ENCODE measurements at regions not wholly inside any gene's neighbourhood (a gene's known extent, or its start where the extent isn't known, plus 50 kb on each side); places are given as distances from the start of the nearest gene placed in this dataset.

DNA sequence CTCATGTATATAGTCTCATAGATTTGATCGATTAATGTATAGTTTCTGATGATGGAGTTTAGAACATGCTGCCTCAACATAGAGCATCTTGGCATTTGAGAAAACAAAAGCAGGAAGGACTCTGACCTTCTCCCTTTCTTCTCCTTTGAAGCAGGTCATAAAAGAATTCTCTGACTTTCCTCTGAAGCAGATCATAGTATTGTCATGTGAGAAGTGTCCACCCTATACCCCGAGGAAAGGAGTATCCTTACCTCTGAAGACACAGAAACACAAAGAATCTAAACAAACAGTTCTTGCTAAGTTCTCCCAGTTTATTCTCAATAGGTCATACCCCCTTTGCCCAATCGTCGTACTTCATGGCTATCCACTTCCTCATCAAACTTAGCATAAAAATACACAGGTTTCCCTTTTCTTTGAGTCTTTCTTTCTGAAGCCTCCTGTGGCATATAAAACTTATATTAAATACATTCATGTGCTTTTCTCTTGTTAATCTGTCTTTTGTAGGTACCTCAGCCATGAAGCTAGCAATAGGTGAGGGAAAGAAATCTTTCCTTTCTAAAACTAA is 194.9 kb downstream of the REEP3 start:
- H3K4me3 Mint-ChIP-seq, result no peak overlapping the region

GRCh38 chr10:63717027-63717715 is 196.0 kb downstream of the REEP3 start:
- Mint-ChIP-seq H3K27me3 (peaks cover 6% of the 10 kb centered on the region), H3K36me3 (no peaks in the 10 kb centered on the region), H3K27ac (no peak overlapping the region), H3K4me3 (no peak overlapping the region), H3K9me3 (no peaks in the 10 kb centered on the region), H3K4me1 (peaks cover 14% of the 10 kb centered on the region)
- CTCF ChIA-PET, result interaction anchor here (1.3 to 8.8 kb wide), 4 partner anchors 51 to 550 kb away, joined by 3 to 184 read pairs (median 10); no protein-coding TSS in a partner anchor
- no peak for DNase-seq

More for the DNA sequence above, 194.9 kb downstream of the REEP3 start:
- CTCF ChIA-PET, result interaction anchor here (2.2 to 8.8 kb wide), 2 partner anchors 499 to 549 kb away, joined by 8 to 184 read pairs; no protein-coding TSS in a partner anchor
- no peaks in the 10 kb centered on the region for H3K9me3 Mint-ChIP-seq
- H3K27me3 Mint-ChIP-seq, result peaks cover 5% of the 10 kb centered on the region
- H3K27ac Mint-ChIP-seq, result no peak overlapping the region
- no peaks in the 10 kb centered on the region for H3K36me3 Mint-ChIP-seq
- DNase-seq, result no peak
- H3K4me1 Mint-ChIP-seq, result peaks cover 13% of the 10 kb centered on the region

DNA sequence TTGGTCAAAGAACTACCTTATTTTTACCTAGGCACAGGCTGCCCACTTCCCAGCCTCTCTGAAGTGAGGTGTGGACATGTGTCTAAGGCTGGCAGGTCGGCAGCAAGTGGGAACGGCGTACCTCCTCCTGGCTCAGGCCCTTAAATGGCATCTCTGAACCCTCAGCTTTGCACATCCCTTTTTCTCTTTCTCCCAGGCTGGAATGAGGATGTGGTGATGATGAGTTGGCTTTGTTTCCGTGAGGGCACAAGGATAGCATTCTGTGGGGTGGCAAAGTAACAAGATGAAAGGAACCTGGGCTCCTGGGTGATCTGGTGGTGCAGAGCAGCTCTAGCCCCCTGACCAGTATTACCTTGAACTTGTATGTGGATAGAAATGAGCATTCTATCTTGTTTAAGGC is 196.8 kb downstream of the REEP3 start:
- no peak for DNase-seq
- CTCF ChIA-PET, result interaction anchor here (0.9 to 8.8 kb wide), 8 partner anchors 50 to 560 kb away, joined by 3 to 184 read pairs (median 6); no protein-coding TSS in a partner anchor
- Mint-ChIP-seq H3K9me3 (no peaks in the 10 kb centered on the region), H3K4me1 (peaks cover 18% of the 10 kb centered on the region), H3K36me3 (no peaks in the 10 kb centered on the region), H3K27ac (no peak overlapping the region), H3K27me3 (peaks cover 12% of the 10 kb centered on the region), H3K4me3 (no peak overlapping the region)

DNA sequence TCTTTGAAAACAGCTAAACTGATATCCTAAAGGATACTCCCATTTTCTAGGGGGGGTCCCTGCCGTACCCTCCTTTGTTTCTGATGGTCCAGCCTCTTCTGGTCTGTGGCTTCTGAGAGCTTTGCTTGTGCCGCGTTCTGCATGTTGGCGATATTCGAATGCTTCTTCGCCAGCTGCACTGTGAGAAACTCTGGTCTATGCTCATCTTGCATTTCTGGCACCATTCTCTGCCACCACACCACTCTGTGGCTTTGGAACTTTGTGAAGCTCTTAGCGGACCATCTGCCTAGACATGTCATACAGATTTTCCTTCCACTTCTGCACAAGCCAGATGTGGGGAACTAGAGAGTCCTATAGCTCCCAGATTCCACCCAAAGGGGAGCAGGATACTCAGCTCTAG is 197.2 kb downstream of the REEP3 start:
- Mint-ChIP-seq H3K4me3 (no peak overlapping the region), H3K36me3 (no peaks in the 10 kb centered on the region), H3K27ac (no peak overlapping the region), H3K4me1 (peaks cover 18% of the 10 kb centered on the region), H3K9me3 (no peaks in the 10 kb centered on the region), H3K27me3 (peaks cover 12% of the 10 kb centered on the region)
- CTCF ChIA-PET, result interaction anchor here (0.9 to 8.8 kb wide), 8 partner anchors 49 to 560 kb away, joined by 3 to 184 read pairs (median 6); no protein-coding TSS in a partner anchor
- DNase-seq, result no peak

GRCh38 chr10:63719226-63719856 is 198.1 kb downstream of the REEP3 start:
- Mint-ChIP-seq H3K36me3 (no peaks in the 10 kb centered on the region), H3K27me3 (peaks cover 21% of the 10 kb centered on the region), H3K27ac (no peak overlapping the region), H3K4me1 (peaks cover 18% of the 10 kb centered on the region), H3K9me3 (no peaks in the 10 kb centered on the region), H3K4me3 (no peak overlapping the region)
- CTCF ChIA-PET, result interaction anchor here (0.7 to 8.8 kb wide), 26 partner anchors 9 to 1282 kb away, joined by 3 to 184 read pairs (median 5); no protein-coding TSS in a partner anchor
- DNase-seq, result no peak

DNA sequence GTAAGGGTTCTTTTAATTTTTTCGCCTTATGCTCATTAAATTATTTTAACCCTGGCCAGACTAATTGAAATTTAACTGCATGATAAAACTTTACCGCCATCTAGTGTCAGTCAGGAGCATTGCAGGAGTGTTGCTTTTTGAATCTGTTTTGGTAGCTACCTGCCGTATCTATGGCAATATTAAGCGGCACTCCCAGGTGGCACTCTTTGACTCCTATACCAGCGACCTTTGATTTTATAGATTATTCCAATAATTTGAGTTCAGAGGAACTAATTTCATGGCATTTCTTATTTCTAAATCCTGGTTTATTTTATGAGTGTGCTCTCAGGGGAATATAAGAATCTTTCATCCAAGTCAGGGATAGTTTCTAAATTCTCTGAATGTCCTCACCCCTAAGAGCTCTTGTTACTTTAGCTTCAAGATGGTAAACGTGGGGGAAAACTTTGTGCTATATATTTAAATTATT is 198.9 kb downstream of the REEP3 start:
- H3K36me3 Mint-ChIP-seq, result no peaks in the 10 kb centered on the region
- peaks cover 18% of the 10 kb centered on the region for H3K4me1 Mint-ChIP-seq
- H3K27ac Mint-ChIP-seq, result no peak overlapping the region
- H3K4me3 Mint-ChIP-seq, result no peak overlapping the region
- DNase-seq, result peak; percentile 63
- H3K27me3 Mint-ChIP-seq, result peaks cover 26% of the 10 kb centered on the region
- CTCF ChIA-PET, result interaction anchor here (0.6 to 8.8 kb wide), 44 partner anchors 8 to 1282 kb away, joined by 3 to 184 read pairs (median 4); no protein-coding TSS in a partner anchor
- H3K9me3 Mint-ChIP-seq, result no peaks in the 10 kb centered on the region

DNA sequence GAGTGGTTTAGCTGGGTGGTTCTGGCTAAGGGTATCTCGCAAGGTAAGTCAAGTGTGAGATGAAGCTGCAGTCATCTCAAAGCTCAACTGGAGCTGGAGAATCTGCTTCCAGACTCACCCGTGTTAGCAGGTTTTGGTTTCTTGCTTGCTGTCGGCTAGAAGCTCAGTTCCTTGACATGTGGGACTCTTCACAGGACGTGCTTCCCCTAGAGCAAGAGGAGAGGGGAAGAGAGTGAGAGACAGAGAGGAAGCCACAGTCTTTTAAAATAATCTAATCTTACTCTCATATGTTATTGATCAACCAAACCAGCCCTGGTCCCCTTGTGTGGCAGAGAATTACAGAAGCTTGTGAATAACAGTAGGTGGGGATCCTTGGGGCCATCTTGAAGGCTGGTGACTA is 199.5 kb downstream of the REEP3 start:
- H3K27me3 Mint-ChIP-seq, result peaks cover 29% of the 10 kb centered on the region
- no peaks in the 10 kb centered on the region for H3K36me3 Mint-ChIP-seq
- H3K4me1 Mint-ChIP-seq, result peaks cover 18% of the 10 kb centered on the region
- no peaks in the 10 kb centered on the region for H3K9me3 Mint-ChIP-seq
- H3K27ac Mint-ChIP-seq, result peak overlapping the region; percentile 53
- DNase-seq, result no peak
- CTCF ChIA-PET, result interaction anchor here (0.6 to 8.8 kb wide), 41 partner anchors 8 to 1086 kb away, joined by 3 to 184 read pairs (median 4); no protein-coding TSS in a partner anchor
- no peak overlapping the region for H3K4me3 Mint-ChIP-seq

GRCh38 chr10:63722537-63722936 is 201.3 kb downstream of the REEP3 start:
- H3K27ac Mint-ChIP-seq, result no peak overlapping the region
- peaks cover 43% of the 10 kb centered on the region for H3K27me3 Mint-ChIP-seq
- CTCF ChIA-PET, result interaction anchor here (1.4 to 8.8 kb wide), 3 partner anchors 507 to 564 kb away, joined by 3 to 184 read pairs (median 60); no protein-coding TSS in a partner anchor
- peaks cover 16% of the 10 kb centered on the region for H3K4me1 Mint-ChIP-seq
- H3K36me3 Mint-ChIP-seq, result no peaks in the 10 kb centered on the region
- no peak overlapping the region for H3K4me3 Mint-ChIP-seq
- no peak for DNase-seq
- no peaks in the 10 kb centered on the region for H3K9me3 Mint-ChIP-seq

DNA sequence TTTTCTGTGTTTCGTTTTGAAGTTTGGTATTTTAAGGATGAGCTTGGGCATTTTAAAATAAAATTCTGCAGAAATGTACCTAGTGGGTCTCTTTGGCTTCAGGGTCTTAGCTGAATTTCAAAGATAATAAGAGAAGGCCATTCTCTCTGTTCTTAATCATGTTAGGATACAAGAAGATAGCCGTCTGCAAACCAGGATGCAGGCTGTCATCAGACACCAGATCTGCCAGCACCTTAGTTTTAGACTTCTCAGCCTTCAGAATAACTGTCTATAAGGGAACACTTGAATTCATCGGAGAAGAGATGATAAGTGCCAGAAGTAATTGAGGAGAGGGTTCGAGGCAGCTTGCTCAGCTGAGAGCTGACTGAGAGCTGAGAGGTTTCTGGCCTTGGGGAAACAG is 202.1 kb downstream of the REEP3 start:
- peaks cover 50% of the 10 kb centered on the region for H3K27me3 Mint-ChIP-seq
- CTCF ChIA-PET, result interaction anchor here (8.8 kb wide), 1 partner anchor 556 kb away, joined by 184 read pairs; no protein-coding TSS in a partner anchor

DNA sequence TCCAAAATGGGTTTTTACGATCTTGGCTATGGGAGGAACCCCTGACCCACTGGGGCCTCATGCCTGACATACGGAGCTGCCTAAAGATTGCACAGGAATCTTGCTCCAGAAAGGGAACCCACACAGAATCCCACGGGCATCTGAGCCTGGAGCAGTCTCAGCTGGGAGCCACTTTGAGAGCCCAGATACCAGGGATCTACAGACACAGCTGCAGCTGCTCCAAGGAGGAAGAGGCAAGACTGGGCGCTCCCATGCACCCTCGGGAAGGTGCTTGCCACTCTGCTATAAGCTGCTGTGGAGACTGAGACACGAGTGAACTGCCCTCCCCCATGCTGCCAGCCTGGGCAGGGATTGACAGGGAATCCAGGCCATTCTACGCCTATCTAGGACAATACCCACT is 202.5 kb downstream of the REEP3 start:
- no peaks in the 10 kb centered on the region for H3K36me3 Mint-ChIP-seq
- H3K27ac Mint-ChIP-seq, result no peak overlapping the region
- H3K4me1 Mint-ChIP-seq, result peaks cover 16% of the 10 kb centered on the region
- peaks cover 51% of the 10 kb centered on the region for H3K27me3 Mint-ChIP-seq
- CTCF ChIA-PET, result interaction anchor here (8.8 kb wide), 1 partner anchor 557 kb away, joined by 184 read pairs; no protein-coding TSS in a partner anchor
- no peak for DNase-seq
- no peaks in the 10 kb centered on the region for H3K9me3 Mint-ChIP-seq
- no peak overlapping the region for H3K4me3 Mint-ChIP-seq

More for the DNA sequence above, 202.1 kb downstream of the REEP3 start:
- DNase-seq, result no peak
- H3K36me3 Mint-ChIP-seq, result no peaks in the 10 kb centered on the region
- no peak overlapping the region for H3K27ac Mint-ChIP-seq
- H3K4me3 Mint-ChIP-seq, result no peak overlapping the region
- H3K9me3 Mint-ChIP-seq, result no peaks in the 10 kb centered on the region
- H3K4me1 Mint-ChIP-seq, result peaks cover 16% of the 10 kb centered on the region

GRCh38 chr10:63724922-63725321 is 203.7 kb downstream of the REEP3 start:
- Mint-ChIP-seq H3K27ac (no peak overlapping the region), H3K36me3 (no peaks in the 10 kb centered on the region), H3K27me3 (peaks cover 50% of the 10 kb centered on the region), H3K4me1 (peaks cover 16% of the 10 kb centered on the region), H3K9me3 (no peaks in the 10 kb centered on the region), H3K4me3 (no peak overlapping the region)
- CTCF ChIA-PET, result interaction anchor here (0.8 kb wide), 1 partner anchor 566 kb away, joined by 3 read pairs; no protein-coding TSS in a partner anchor
- no peak for DNase-seq

DNA sequence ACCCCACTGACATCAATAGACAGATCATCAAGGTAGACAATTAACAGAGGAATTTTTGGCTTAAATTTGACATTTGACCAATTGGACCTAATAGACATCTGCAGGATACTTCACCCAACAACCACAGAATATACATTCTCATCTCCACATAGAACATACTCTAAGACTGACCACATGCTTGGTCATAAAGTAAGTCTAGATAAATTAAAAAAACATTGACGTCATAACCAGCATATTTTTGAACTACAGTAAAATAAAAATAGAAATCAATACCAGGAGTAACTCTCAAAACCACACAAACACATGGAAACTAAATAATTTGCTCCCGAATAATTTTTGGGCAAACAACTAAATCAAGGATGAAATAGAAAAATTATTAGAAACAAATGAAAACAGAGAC is 205.7 kb downstream of the REEP3 start:
- Mint-ChIP-seq H3K4me1 (peaks cover 4% of the 10 kb centered on the region), H3K27me3 (peaks cover 50% of the 10 kb centered on the region), H3K4me3 (no peak overlapping the region), H3K36me3 (no peaks in the 10 kb centered on the region), H3K27ac (no peak overlapping the region), H3K9me3 (no peaks in the 10 kb centered on the region)
- DNase-seq, result no peak
- CTCF ChIA-PET, result no interaction called here

DNA sequence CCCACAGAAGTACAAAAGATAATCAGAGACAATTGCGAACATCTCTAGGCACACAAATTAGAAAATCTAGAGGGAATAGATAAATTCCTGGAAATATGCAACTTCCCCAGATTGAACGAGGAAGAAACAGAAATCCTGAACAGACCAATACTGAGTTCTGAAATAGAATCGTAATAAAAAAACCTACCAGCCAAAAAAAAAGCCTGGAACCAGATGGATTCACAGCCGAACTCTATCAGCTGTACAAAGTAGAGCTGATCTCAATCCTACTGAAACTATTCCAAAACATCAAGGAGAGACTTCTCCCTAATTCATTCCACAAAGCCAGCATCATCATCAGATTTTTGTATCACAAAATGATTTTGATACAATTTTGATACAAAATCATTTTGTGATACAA is 206.4 kb downstream of the REEP3 start:
- Mint-ChIP-seq H3K27ac (no peak overlapping the region), H3K36me3 (no peaks in the 10 kb centered on the region), H3K9me3 (no peaks in the 10 kb centered on the region), H3K4me1 (peaks cover under 1% of the 10 kb centered on the region), H3K4me3 (no peak overlapping the region), H3K27me3 (peaks cover 44% of the 10 kb centered on the region)
- CTCF ChIA-PET, result no interaction called here
- DNase-seq, result no peak

GRCh38 chr10:63735305-63735704 is 214.1 kb downstream of the REEP3 start:
- CTCF ChIA-PET, result no interaction called here

More at GRCh38 chr10:63735305-63735704, 214.1 kb downstream of the REEP3 start:
- H3K27me3 Mint-ChIP-seq, result no peaks in the 10 kb centered on the region
- no peak for DNase-seq
- no peaks in the 10 kb centered on the region for H3K9me3 Mint-ChIP-seq
- H3K4me3 Mint-ChIP-seq, result no peak overlapping the region
- no peaks in the 10 kb centered on the region for H3K36me3 Mint-ChIP-seq
- H3K4me1 Mint-ChIP-seq, result no peaks in the 10 kb centered on the region
- no peak overlapping the region for H3K27ac Mint-ChIP-seq

Measured in activated naive CD4-positive, alpha-beta T cell treated with anti-CD3 and anti-CD28 coated beads, Interleukin-2, amount 10 ng/mL, durations not matched to agents 7 days and 5 days (primary cell).